LNCaP clone FGC (cell line): ENCODE measurements at regions not wholly inside any gene's neighbourhood (a gene's known extent, or its start where the extent isn't known, plus 50 kb on each side); places are given as distances from the start of the nearest gene placed in this dataset.

Experiments used
- DNase-seq: peaks from one replicate; pipeline ENCODE4 v3.0.0-alpha.2; 2011; ENCODE audit warnings: low read depth
- H3K4me3 ChIP-seq: 2 replicates; pipeline ENCODE4 v1.5.1; 2011; ENCODE audit warnings: mild to moderate bottlenecking, low read depth, low read length, control low read depth
- TF ChIP-seq, protein P1 (sequence below): IDR thresholded peaks from 2 replicates; pipeline ENCODE4 v1.5.1; 2012; ENCODE audit warnings: mild to moderate bottlenecking; ENCODE audit not compliant: control insufficient read depth, insufficient read depth; ENCODE audit errors: extremely low read depth

DNA sequence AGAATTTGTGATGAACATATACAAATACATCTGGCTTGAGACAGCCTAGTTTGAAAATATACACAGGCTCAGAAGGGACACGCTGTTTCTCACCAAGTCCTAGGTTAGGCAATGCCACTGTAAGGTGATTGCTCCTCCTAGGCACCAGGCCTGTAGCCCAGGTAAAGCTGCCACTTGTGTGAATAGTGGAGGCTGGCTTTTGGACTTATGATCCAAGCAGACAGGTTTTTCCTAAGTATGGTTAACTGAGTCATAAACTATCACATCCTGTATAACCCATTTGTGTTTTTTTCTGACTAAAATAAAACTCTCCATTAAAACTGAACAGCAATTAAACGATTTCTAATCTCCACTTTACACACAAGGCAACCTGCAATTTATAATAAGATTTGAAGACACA lies 81.0 kb downstream of the SEMA4F start:
- TF ChIP-seq, protein P1, sequence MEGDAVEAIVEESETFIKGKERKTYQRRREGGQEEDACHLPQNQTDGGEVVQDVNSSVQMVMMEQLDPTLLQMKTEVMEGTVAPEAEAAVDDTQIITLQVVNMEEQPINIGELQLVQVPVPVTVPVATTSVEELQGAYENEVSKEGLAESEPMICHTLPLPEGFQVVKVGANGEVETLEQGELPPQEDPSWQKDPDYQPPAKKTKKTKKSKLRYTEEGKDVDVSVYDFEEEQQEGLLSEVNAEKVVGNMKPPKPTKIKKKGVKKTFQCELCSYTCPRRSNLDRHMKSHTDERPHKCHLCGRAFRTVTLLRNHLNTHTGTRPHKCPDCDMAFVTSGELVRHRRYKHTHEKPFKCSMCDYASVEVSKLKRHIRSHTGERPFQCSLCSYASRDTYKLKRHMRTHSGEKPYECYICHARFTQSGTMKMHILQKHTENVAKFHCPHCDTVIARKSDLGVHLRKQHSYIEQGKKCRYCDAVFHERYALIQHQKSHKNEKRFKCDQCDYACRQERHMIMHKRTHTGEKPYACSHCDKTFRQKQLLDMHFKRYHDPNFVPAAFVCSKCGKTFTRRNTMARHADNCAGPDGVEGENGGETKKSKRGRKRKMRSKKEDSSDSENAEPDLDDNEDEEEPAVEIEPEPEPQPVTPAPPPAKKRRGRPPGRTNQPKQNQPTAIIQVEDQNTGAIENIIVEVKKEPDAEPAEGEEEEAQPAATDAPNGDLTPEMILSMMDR: no peak
- no peak overlapping the region for H3K4me3 ChIP-seq
- DNase-seq: no peak

DNA sequence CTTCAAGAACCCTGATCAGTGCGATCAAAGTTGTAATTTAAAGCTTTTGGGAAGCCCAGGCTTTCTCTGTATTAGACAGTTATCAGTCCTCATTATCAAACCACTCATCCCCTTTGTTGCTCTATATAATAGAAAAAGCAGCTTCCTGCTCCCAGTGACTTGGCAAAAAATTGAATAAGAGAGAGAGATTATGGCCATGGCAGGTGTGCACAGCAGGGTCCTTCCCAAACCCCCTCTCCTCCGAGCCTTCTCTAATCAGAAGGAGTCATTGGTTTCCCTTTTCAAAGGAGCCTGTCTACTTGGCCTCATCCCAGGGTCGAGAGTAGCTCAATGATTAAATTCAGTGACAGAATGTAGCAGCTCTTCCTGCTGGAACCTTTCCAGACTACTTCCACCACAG lies 81.5 kb downstream of the SEMA4F start:
- TF ChIP-seq, protein P1: no peak
- DNase-seq: no peak
- no peak overlapping the region for H3K4me3 ChIP-seq

DNA sequence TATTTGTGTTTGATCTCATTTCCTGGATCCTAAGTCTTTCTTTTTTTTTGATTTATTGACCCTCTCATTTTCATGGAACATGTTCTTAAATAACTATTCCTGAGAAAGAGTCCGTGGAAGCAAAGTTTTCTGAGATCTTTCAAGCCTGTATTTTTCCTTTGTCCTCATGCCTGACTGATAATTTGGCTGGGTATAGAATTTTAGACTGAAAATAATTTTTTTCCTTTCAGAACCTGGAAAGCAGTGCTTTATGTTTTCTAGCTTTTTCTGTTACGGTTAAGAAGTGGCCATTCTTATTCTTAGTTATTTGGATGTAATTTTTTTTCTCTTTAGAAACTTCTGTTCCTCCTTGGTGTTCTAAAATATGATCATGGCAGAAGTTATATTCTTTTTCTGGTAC lies 82.5 kb downstream of the SEMA4F start:
- DNase-seq: no peak
- TF ChIP-seq, protein P1: no peak

DNA sequence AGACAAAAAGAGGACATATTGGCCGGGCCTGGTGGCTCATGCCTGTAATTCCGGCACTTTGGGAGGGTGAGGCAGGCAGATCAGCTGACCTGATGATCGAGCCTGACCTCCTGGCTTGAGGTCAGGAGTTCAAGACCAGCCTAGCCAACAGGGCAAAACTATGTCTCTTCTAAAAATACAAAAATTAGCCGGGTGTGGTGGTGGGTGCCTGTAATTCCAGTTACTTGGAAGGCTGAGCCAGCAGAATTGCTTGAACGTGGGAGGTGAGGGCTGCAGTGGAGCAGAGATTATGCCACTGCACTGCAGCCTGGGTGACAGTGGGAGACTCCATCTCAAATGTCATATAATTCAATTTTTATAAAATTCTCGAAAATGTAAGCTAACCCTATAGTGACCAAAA lies 84.5 kb downstream of the SEMA4F start:
- TF ChIP-seq, protein P1: no peak
- DNase-seq: no peak
- no peak overlapping the region for H3K4me3 ChIP-seq

More for the DNA sequence above, 82.5 kb downstream of the SEMA4F start:
- no peak overlapping the region for H3K4me3 ChIP-seq

DNA sequence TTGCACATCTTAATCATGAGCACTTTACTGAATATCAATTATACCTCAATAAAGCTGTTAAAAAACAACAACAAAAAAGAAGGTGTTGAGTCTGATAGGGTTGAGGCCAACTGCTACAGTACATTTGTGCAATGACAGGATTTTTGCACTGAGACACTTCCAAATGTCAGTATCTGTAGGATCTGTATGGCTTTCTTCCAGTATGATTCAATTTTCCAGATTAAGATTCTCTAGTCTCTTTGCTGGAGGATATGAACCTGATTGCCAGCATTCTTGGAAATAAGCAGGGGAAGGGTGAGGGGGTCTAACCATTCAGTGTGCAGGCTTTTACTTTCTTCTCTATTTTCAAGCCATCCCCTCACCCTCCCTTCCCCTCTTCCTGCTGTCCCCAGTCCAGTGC lies 85.1 kb downstream of the SEMA4F start:
- H3K4me3 ChIP-seq: no peak overlapping the region
- TF ChIP-seq, protein P1: no peak
- DNase-seq: no peak

DNA sequence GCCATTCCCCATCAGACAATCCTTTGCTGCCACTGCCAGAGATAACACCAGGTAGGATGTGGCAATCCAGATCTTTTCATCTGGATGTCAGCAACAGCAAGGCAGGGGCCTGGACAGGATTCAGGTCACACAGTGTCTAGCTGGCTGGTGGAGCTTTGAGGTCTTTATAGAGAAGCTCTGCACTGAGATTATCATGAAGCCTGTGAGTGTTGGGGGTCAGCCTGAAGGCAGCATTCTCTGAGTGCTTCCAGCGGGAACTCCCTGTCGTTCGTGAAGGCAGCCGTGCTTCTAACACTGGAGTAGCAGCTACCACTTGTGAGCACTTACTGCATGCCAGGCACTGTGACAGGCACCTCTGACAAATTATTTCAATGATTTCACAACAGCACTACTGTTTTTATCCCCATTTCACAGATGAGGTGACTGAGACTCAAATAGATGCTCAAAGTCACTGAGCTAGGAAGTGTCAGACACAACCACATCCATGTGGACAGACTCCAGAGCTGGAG lies 85.7 kb downstream of the SEMA4F start:
- TF ChIP-seq, protein P1: no peak
- no peak for DNase-seq
- H3K4me3 ChIP-seq: no peak overlapping the region

DNA sequence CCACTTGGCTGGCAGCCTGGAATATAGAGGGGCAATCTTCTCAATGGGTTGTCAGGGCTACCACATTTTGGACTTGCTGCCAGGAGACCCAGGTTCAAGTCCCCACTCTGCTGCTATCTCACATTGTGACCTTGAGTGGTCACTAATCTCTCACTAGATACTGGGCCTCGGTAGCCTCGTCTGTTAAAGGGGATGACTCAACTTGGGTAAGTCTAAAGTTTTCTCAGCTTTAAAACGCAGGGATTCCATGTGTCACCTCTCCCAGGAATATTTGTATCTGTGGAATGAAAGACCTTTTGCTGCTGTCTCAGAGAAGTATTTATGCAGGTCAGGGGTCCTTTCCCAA lies 86.3 kb downstream of the SEMA4F start:
- TF ChIP-seq, protein P1: no peak
- DNase-seq: no peak
- no peak overlapping the region for H3K4me3 ChIP-seq
